GM18873 (cell line): ENCODE measurements at regions not wholly inside any gene's neighbourhood (a gene's known extent, or its start where the extent isn't known, plus 50 kb on each side); places are given as distances from the start of the nearest gene placed in this dataset.
A peak's percentile ranks its signal among the peaks of the same experiment; 100 is the strongest.

Source experiments
- ATAC-seq: cut with Tn5 transposase; IDR thresholded peaks from one replicate; pipeline ENCODE4 v1.9.1; 2021; ENCODE audit warnings: mild to moderate bottlenecking, moderate library complexity, moderate number of reproducible peaks; ENCODE audit not compliant: unreplicated experiment, low FRiP score

GRCh38 chr10:60573336-60573735, 183.7 kb upstream of the ANK3 start:
- peak; percentile 63 for ATAC-seq

GRCh38 chr10:60572511-60573194, 183.0 kb upstream of the ANK3 start:
- peak; percentile 47 for ATAC-seq

GRCh38 chr10:60570896-60571295, 181.2 kb upstream of the ANK3 start:
- no peak for ATAC-seq

- no peak for ATAC-seq
Observed at GRCh38 chr10:60570272-60570865, 180.7 kb upstream of the ANK3 start.

GRCh38 chr10:60569681-60570080, 180.0 kb upstream of the ANK3 start:
- no peak for ATAC-seq

GRCh38 chr10:60566096-60566495, 176.4 kb upstream of the ANK3 start:
- ATAC-seq: no peak

GRCh38 chr10:60565492-60565891, 175.8 kb upstream of the ANK3 start:
- no peak for ATAC-seq

- ATAC-seq: no peak
Observed at GRCh38 chr10:60564475-60564874, 174.8 kb upstream of the ANK3 start.

- ATAC-seq: no peak
Observed at GRCh38 chr10:60560451-60560850, 170.8 kb upstream of the ANK3 start.

- no peak for ATAC-seq
Observed at GRCh38 chr10:60555700-60556099, 166.0 kb upstream of the ANK3 start.

GRCh38 chr10:60549686-60550085, 160.0 kb upstream of the ANK3 start:
- peak; percentile 52 for ATAC-seq

- ATAC-seq: no peak
Observed at GRCh38 chr10:60542657-60543056, 153.0 kb upstream of the ANK3 start.

GRCh38 chr10:60541451-60541850, 151.8 kb upstream of the ANK3 start:
- ATAC-seq: no peak

- ATAC-seq: no peak
Observed at GRCh38 chr10:60537697-60538096, 148.0 kb upstream of the ANK3 start.

GRCh38 chr10:60536529-60537114, 146.9 kb upstream of the ANK3 start:
- no peak for ATAC-seq

GRCh38 chr10:60535427-60535826, 145.8 kb upstream of the ANK3 start:
- no peak for ATAC-seq

- no peak for ATAC-seq
Observed at GRCh38 chr10:60534761-60535389, 145.2 kb upstream of the ANK3 start.

GRCh38 chr10:60532696-60533468, 143.2 kb upstream of the ANK3 start:
- ATAC-seq: no peak

- no peak for ATAC-seq
Observed at GRCh38 chr10:60531006-60531405, 141.3 kb upstream of the ANK3 start.

- no peak for ATAC-seq
Observed at GRCh38 chr10:60527676-60528075, 138.0 kb upstream of the ANK3 start.
